ENCODE measurements at regions not wholly inside any gene's neighbourhood (a gene's known extent, or its start where the extent isn't known, plus 50 kb on each side); places are given as distances from the start of the nearest gene placed in this dataset.

- no peaks in the 10 kb centered on the region for H3K79me2 ChIP-seq (ENCODE audit: control insufficient read depth, insufficient read depth, low read length)
- intact Hi-C loops (cut with micrococcal nuclease) = loop anchor here (2.0 kb wide), 1 partner anchor 70 kb away; no protein-coding TSS in a partner anchor
- H3K4me2 ChIP-seq (ENCODE audit: insufficient read depth, low read length) = no peak overlapping the region
- H4K20me1 ChIP-seq (replicated peaks; ENCODE audit: control insufficient read depth, extremely low read depth, insufficient read depth, low read length) = no peaks in the 10 kb centered on the region
- BruUV-seq (replicated peaks) = no TSS peak
- no peaks in the 10 kb centered on the region for H3K36me3 ChIP-seq (ENCODE audit: control insufficient read depth in 2 of 2, extremely low read depth in 1 of 2, insufficient read depth in 2 of 2, low read length in 2 of 2)
- dilution Hi-C loops (cut with MboI; ENCODE audit: extremely low pct_ligation_motif_present, low sequenced_read_pairs) = no loop called here
- no peak overlapping the region for H3K27ac ChIP-seq (ENCODE audit: insufficient read depth, low read depth, low read length)
- no peaks in the 10 kb centered on the region for H3K4me1 ChIP-seq (ENCODE audit: control insufficient read depth, extremely low read depth, insufficient read depth, low read length)
- no peaks in the 10 kb centered on the region for H3K9me1 ChIP-seq (replicated peaks; ENCODE audit: control insufficient read depth, extremely low read depth, insufficient read depth, low read length)
- DNase-seq (ENCODE audit: low read depth, low spot score) = no peak
- no peaks in the 10 kb centered on the region for H3K9me3 ChIP-seq (replicated peaks; ENCODE audit: control insufficient read depth, insufficient read depth, low read length)
- H3K4me3 ChIP-seq (replicated peaks in 1 of 3; ENCODE audit: insufficient read depth in 1 of 3, low read depth in 1 of 3, low read length in 3 of 3) = no peak overlapping the region
- no peak for FAIRE-seq
- ChIA-PET POLR2A (no interaction called here), CTCF (no interaction called here)
- H3K9ac ChIP-seq (replicated peaks; ENCODE audit: extremely low read depth, insufficient read depth, low read length) = no peak overlapping the region
- no peak for TF ChIP-seq FOS (IDR thresholded peaks at IDR 0.05; ENCODE audit: borderline replicate concordance, insufficient read depth, low read length)
- no peak for TF ChIP-seq MYC (IDR thresholded peaks at IDR 0.05; ENCODE audit: low read depth, low read length)
- no peak for TF ChIP-seq POLR2AphosphoS5 (IDR thresholded peaks at IDR 0.05; ENCODE audit: insufficient read depth, low read depth, low read length)
- no peak for TF ChIP-seq GATA2 (IDR thresholded peaks at IDR 0.05; ENCODE audit: insufficient read depth, insufficient read length, low read depth, low read length)
- TF ChIP-seq CTCF (IDR thresholded peaks at IDR 0.05; ENCODE audit: extremely low read depth in 1 of 2, insufficient read depth in 1 of 2, low read depth in 1 of 2, low read length in 2 of 2) = no peak
- no peak for TF ChIP-seq MAX (IDR thresholded peaks at IDR 0.05; ENCODE audit: insufficient read depth, insufficient read length)
- no peak for TF ChIP-seq JUN (IDR thresholded peaks at IDR 0.05; ENCODE audit: borderline replicate concordance, insufficient read depth, insufficient read length, low read depth)
- no peak for TF ChIP-seq POLR2A (IDR thresholded peaks at IDR 0.05; ENCODE audit: low read depth, low read length)
- no peak overlapping the region for H2AFZ ChIP-seq (ENCODE audit: low read depth, low read length)
- no peaks in the 10 kb centered on the region for H3K27me3 ChIP-seq (ENCODE audit: control insufficient read depth in 2 of 2, insufficient read depth in 2 of 2, low read length in 2 of 2)
These were observed 2212.7 kb upstream of the PCDH20 start for GRCh38 chr13:63628310-63628709.

Data from endothelial cell of umbilical vein (primary cell).